Limb (tissue), 2 donors: ENCODE measurements at regions not wholly inside any gene's neighbourhood (a gene's known extent, or its start where the extent isn't known, plus 50 kb on each side); places are given as distances from the start of the nearest gene placed in this dataset.
"Not testable (repeated sequence)": the region's sequence is repeated elsewhere in the genome, so short reads cannot be mapped to it uniquely, and the experiment has no call there.

Experiments used
- DNase-seq, 2 donors: peaks; one replicate each; pipeline ENCODE4 v3.0.0-alpha.2; 2016; ENCODE audit errors: extremely low spot score in 2 of 2

- DNase-seq: no peak
Measured at GRCh38 chr1:194469282-194469681, 1282.9 kb upstream of the B3GALT2 start.

- DNase-seq: no peak
Measured at GRCh38 chr1:194466706-194467105, 1280.3 kb upstream of the B3GALT2 start.

GRCh38 chr1:194447636-194448035 is 1261.2 kb upstream of the B3GALT2 start:
- no peak for DNase-seq

- DNase-seq: no peak
Measured at GRCh38 chr1:194445244-194445643, 1258.8 kb upstream of the B3GALT2 start.

GRCh38 chr1:194442901-194443575 is 1256.6 kb upstream of the B3GALT2 start:
- no peak for DNase-seq

GRCh38 chr1:194437135-194437534 is 1250.7 kb upstream of the B3GALT2 start:
- DNase-seq: no peak

GRCh38 chr1:194431121-194431520 is 1244.7 kb upstream of the B3GALT2 start:
- no peak for DNase-seq

GRCh38 chr1:194420706-194421105 is 1234.3 kb upstream of the B3GALT2 start:
- DNase-seq: no peak

- no peak for DNase-seq
Measured at GRCh38 chr1:194419721-194420120, 1233.3 kb upstream of the B3GALT2 start.

- no peak for DNase-seq
Measured at GRCh38 chr1:194410756-194411155, 1224.3 kb upstream of the B3GALT2 start.

- not testable (repeated sequence) for DNase-seq
Measured at GRCh38 chr1:194407238-194407637, 1220.8 kb upstream of the B3GALT2 start.

- no peak for DNase-seq
Measured at GRCh38 chr1:194394676-194395075, 1208.3 kb upstream of the B3GALT2 start.

GRCh38 chr1:194387531-194387930 is 1201.1 kb upstream of the B3GALT2 start:
- DNase-seq: no peak

- no peak for DNase-seq
Measured at GRCh38 chr1:194378517-194378916, 1192.1 kb upstream of the B3GALT2 start.

GRCh38 chr1:194374649-194375048 is 1188.2 kb upstream of the B3GALT2 start:
- no peak for DNase-seq

- DNase-seq: no peak
Measured at GRCh38 chr1:194372266-194372665, 1185.9 kb upstream of the B3GALT2 start.

GRCh38 chr1:194369622-194370021 is 1183.2 kb upstream of the B3GALT2 start:
- DNase-seq: no peak

- DNase-seq: no peak
Measured at GRCh38 chr1:194369060-194369459, 1182.6 kb upstream of the B3GALT2 start.

- no peak for DNase-seq
Measured at GRCh38 chr1:194367121-194367520, 1180.7 kb upstream of the B3GALT2 start.

- no peak for DNase-seq
Measured at GRCh38 chr1:194366705-194367104, 1180.3 kb upstream of the B3GALT2 start.

- no peak for DNase-seq
Measured at GRCh38 chr1:194362327-194362726, 1175.9 kb upstream of the B3GALT2 start.

- no peak for DNase-seq
Measured at GRCh38 chr1:194361374-194362131, 1175.1 kb upstream of the B3GALT2 start.

GRCh38 chr1:194358208-194358581 is 1171.8 kb upstream of the B3GALT2 start:
- no peak for DNase-seq
